Stimulated activated CD4-positive, alpha-beta T cell treated with anti-CD3 and anti-CD28 coated beads, Interleukin-2, amount 100 ng/mL, for 4 hours (primary cell): ENCODE measurements at regions not wholly inside any gene's neighbourhood (a gene's known extent, or its start where the extent isn't known, plus 50 kb on each side); places are given as distances from the start of the nearest gene placed in this dataset.

Experiments used
- DNase-seq: peaks from one replicate; pipeline ENCODE4 v3.0.0-alpha.2; 2020; ENCODE audit warnings: low read depth

- no peak for DNase-seq
Measured at GRCh38 chr1:192524223-192524622, 51.4 kb upstream of the RGS1 start.
